HepG2 (cell line): ENCODE measurements at regions not wholly inside any gene's neighbourhood (a gene's known extent, or its start where the extent isn't known, plus 50 kb on each side); places are given as distances from the start of the nearest gene placed in this dataset.

ENCODE experiments used
- ATAC-seq: fragments of 200-7000 bp; cut with Tn5 transposase; 3 replicates; pipeline ENCODE4 v1.9.1; 2020; ENCODE audit warnings: mild to moderate bottlenecking, moderate library complexity
- BruUV-seq: library from RNA; stranded (reverse); fragments of 400-500 nt; replicated peaks from 2 replicates; lab custom pipeline; 2021; lab: Mats Ljungman, UMichigan
- CTCF ChIA-PET: fragments of 300-600 bp; formaldehyde crosslinking; extraction: SDS; loops from one replicate; lab custom pipeline; 2021; ENCODE audit warnings: low total read pairs, inconsistent platforms, low intra/inter-chr PET ratio; lab: Yijun Ruan, JAX
- POLR2A ChIA-PET: fragments of 350-600 bp; sonication (Branson Sonifier 250); formaldehyde crosslinking; loops from one replicate; lab custom pipeline; 2020; ENCODE audit warnings: antibody characterized with exemption, inconsistent platforms; lab: Yijun Ruan, JAX
- DNase-seq: peaks from one replicate; pipeline ENCODE4 v3.0.0-alpha.2; 2015; ENCODE audit warnings: low spot score
- FAIRE-seq: peaks from 3 replicates; lab custom pipeline; 2011; peaks lifted over from hg19 to GRCh38; lab: Jason Lieb, UNC
- H2AFZ ChIP-seq: one replicate; pipeline ENCODE4 v1.6.1; 2011; ENCODE audit warnings: low read length, inconsistent platforms
- H3K27ac ChIP-seq: fragments of 300-600 bp; 3 replicates; pipeline ENCODE4 v1.8.0; 2011; ENCODE audit warnings: mixed run types, mild to moderate bottlenecking, mixed read lengths, low read length, inconsistent platforms; ENCODE audit not compliant: insufficient read depth; ENCODE audit errors: extremely low read length
- H3K27me3 ChIP-seq, 2 experiments: fragments of 200-600 bp in 1 of 2; 2 replicates in 1 of 2; 3 replicates in 1 of 2; pipeline versions ENCODE4 v1.6.0 to v1.8.0; 2011; ENCODE audit warnings: low read length in 2 of 2, mild to moderate bottlenecking in 2 of 2, moderate library complexity in 2 of 2, inconsistent platforms in 1 of 2; ENCODE audit not compliant: insufficient read depth in 2 of 2, control insufficient read depth in 1 of 2
- H3K36me3 ChIP-seq, 2 experiments: fragments of 200-600 bp in 1 of 2; replicated peaks in 1 of 2; 2 replicates in 1 of 2; 3 replicates in 1 of 2; pipeline versions ENCODE4 v1.5.1 to v1.8.0; 2011; ENCODE audit warnings: low read length in 2 of 2, inconsistent platforms in 1 of 2; ENCODE audit not compliant: insufficient read depth in 2 of 2, control insufficient read depth in 1 of 2
- H3K4me1 ChIP-seq: 2 replicates; pipeline ENCODE4 v1.5.1; 2012; ENCODE audit warnings: low read length, inconsistent platforms; ENCODE audit not compliant: insufficient read depth
- H3K4me2 ChIP-seq: 2 replicates; pipeline ENCODE4 v1.6.0; 2011; ENCODE audit warnings: low read depth, low read length, inconsistent platforms
- H3K4me3 ChIP-seq, 3 experiments: fragments of 200-600 bp in 1 of 3; sonication (generic), shearing (Covaris generic) in 1 of 3; replicated peaks in 1 of 3; 2 replicates each; pipeline ENCODE4 v1.5.1; 2011 to 2016; ENCODE audit warnings: low read length in 3 of 3, inconsistent platforms in 2 of 3, low read depth in 2 of 3, mild to moderate bottlenecking in 2 of 3, control low read depth in 1 of 3, mixed read lengths in 1 of 3; ENCODE audit not compliant: insufficient read depth in 1 of 3
- H3K79me2 ChIP-seq: one replicate; pipeline ENCODE4 v1.6.1; 2011; ENCODE audit warnings: low read length, inconsistent platforms; ENCODE audit not compliant: insufficient read depth
- H3K9ac ChIP-seq: 2 replicates; pipeline ENCODE4 v1.6.0; 2011; ENCODE audit warnings: mild to moderate bottlenecking, low read depth, low read length, inconsistent platforms; ENCODE audit not compliant: insufficient read depth
- H3K9me3 ChIP-seq: 2 replicates; pipeline ENCODE4 v1.5.1; 2012; ENCODE audit warnings: mild to moderate bottlenecking, low read length
- H4K20me1 ChIP-seq: 2 replicates; pipeline ENCODE4 v1.6.0; 2011; ENCODE audit warnings: inconsistent platforms, mild to moderate bottlenecking, low read length, moderate library complexity; ENCODE audit not compliant: insufficient read depth
- MBD4 ChIP-seq: IDR thresholded peaks from 2 replicates; pipeline ENCODE4 v1.6.1; 2012; ENCODE audit warnings: low read length, inconsistent platforms, borderline replicate concordance
- NFE2L2 ChIP-seq: fragments of 150-350 bp; IDR thresholded peaks from 2 replicates; pipeline ENCODE4 v1.6.1; 2014; ENCODE audit warnings: low read length
- RFX3 ChIP-seq: IDR thresholded peaks from 2 replicates; pipeline ENCODE4 v1.6.1; 2016; ENCODE audit warnings: missing biosample characterization, missing genetic modification reagents
- SAP130 ChIP-seq: IDR thresholded peaks from 2 replicates; pipeline ENCODE4 v1.6.1; 2016; ENCODE audit warnings: low read depth
- SP5 ChIP-seq: IDR thresholded peaks from 2 replicates; pipeline ENCODE4 v1.6.1; 2016; ENCODE audit warnings: low read depth, borderline replicate concordance
- YEATS2 ChIP-seq: sonication (generic); formaldehyde crosslinking; IDR thresholded peaks from 2 replicates; pipeline ENCODE4 v1.4.0; 2020; ENCODE audit warnings: missing genetic modification reagents, borderline replicate concordance
- ZC3H13 ChIP-seq: sonication (generic); formaldehyde crosslinking; IDR thresholded peaks from 2 replicates; pipeline ENCODE4 v1.8.1; 2023; ENCODE audit warnings: mild to moderate bottlenecking, missing genetic modification reagents, moderate library complexity
- ZNF136 ChIP-seq: sonication (generic); formaldehyde crosslinking; IDR thresholded peaks from 2 replicates; pipeline ENCODE4 v1.8.1; 2022; ENCODE audit warnings: low read depth, mild to moderate bottlenecking, moderate library complexity, missing genetic modification reagents
- ZNF205 ChIP-seq: IDR thresholded peaks from 2 replicates; pipeline ENCODE4 v1.6.1; 2018; ENCODE audit warnings: missing biosample characterization, missing genetic modification reagents
- ZNF503 ChIP-seq: sonication (generic); formaldehyde crosslinking; IDR thresholded peaks from 2 replicates; pipeline ENCODE4 v1.4.0; 2020; ENCODE audit warnings: missing genetic modification reagents
- ZNF780A ChIP-seq: sonication (generic); formaldehyde crosslinking; IDR thresholded peaks from 2 replicates; pipeline ENCODE4 v1.8.0; 2022; ENCODE audit warnings: mild to moderate bottlenecking, missing genetic modification reagents, moderate library complexity
- WGBS: methylation state at CpG from one replicate; pipeline ENCODE4 v1.1.6; 2017; ENCODE audit warnings: low lambda C conversion rate; 5-methylcytosine and 5-hydroxymethylcytosine counted together
- in situ Hi-C: cut with HindIII; loops from 2 replicates; pipeline ENCODE4 v1.10.0; 2017; ENCODE audit warnings: low pct_unique_long_range_greater_than_20kb; ENCODE audit not compliant: extremely low pct_ligation_motif_present
- intact Hi-C: fragments of 100-400 bp; cut with micrococcal nuclease; formaldehyde crosslinking; loops from one replicate; pipeline ENCODE4 v1.10.0; 2022; ENCODE audit not compliant: unreplicated experiment
- TF ChIP-seq, protein P1 (sequence below), 2 experiments: fragments of 450-650 bp in 1 of 2; sonication (generic) in 1 of 2; formaldehyde crosslinking in 1 of 2; IDR thresholded peaks; 2 replicates each; pipeline versions ENCODE4 v1.6.1 to v1.8.0; 2016 to 2022; ENCODE audit warnings: antibody characterized with exemption in 1 of 2, mild to moderate bottlenecking in 1 of 2, missing genetic modification reagents in 1 of 2
- TF ChIP-seq, protein P2 (sequence below): sonication (generic); formaldehyde crosslinking; IDR thresholded peaks from 2 replicates; pipeline ENCODE4 v1.4.0; 2020; ENCODE audit warnings: missing genetic modification reagents

- TF ChIP-seq, protein P1, sequence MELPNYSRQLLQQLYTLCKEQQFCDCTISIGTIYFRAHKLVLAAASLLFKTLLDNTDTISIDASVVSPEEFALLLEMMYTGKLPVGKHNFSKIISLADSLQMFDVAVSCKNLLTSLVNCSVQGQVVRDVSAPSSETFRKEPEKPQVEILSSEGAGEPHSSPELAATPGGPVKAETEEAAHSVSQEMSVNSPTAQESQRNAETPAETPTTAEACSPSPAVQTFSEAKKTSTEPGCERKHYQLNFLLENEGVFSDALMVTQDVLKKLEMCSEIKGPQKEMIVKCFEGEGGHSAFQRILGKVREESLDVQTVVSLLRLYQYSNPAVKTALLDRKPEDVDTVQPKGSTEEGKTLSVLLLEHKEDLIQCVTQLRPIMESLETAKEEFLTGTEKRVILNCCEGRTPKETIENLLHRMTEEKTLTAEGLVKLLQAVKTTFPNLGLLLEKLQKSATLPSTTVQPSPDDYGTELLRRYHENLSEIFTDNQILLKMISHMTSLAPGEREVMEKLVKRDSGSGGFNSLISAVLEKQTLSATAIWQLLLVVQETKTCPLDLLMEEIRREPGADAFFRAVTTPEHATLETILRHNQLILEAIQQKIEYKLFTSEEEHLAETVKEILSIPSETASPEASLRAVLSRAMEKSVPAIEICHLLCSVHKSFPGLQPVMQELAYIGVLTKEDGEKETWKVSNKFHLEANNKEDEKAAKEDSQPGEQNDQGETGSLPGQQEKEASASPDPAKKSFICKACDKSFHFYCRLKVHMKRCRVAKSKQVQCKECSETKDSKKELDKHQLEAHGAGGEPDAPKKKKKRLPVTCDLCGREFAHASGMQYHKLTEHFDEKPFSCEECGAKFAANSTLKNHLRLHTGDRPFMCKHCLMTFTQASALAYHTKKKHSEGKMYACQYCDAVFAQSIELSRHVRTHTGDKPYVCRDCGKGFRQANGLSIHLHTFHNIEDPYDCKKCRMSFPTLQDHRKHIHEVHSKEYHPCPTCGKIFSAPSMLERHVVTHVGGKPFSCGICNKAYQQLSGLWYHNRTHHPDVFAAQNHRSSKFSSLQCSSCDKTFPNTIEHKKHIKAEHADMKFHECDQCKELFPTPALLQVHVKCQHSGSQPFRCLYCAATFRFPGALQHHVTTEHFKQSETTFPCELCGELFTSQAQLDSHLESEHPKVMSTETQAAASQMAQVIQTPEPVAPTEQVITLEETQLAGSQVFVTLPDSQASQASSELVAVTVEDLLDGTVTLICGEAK (IDR thresholded peaks at IDR 0.05): no peak
- TF ChIP-seq, protein P1 (CRISPR knock-in tag; IDR thresholded peaks at IDR 0.05): no peak
- TF ChIP-seq ZNF136 (CRISPR knock-in tag) (no peak), SAP130 (CRISPR knock-in tag) (no peak), ZNF780A (CRISPR knock-in tag) (no peak)
Measured at GRCh38 chr7:8322667-8323066, 60.7 kb upstream of the ICA1 start (continued).

GRCh38 chr7:8325067-8325466 lies 63.1 kb upstream of the ICA1 start:
- H3K27ac ChIP-seq: no peak overlapping the region
- no peak for DNase-seq
- ChIA-PET CTCF (no interaction called here), POLR2A (no interaction called here)
- ATAC-seq: no peak
- intact Hi-C loops: no loop called here
- no peaks in the 10 kb centered on the region for H3K9me3 ChIP-seq
- FAIRE-seq: no peak
- no peak overlapping the region for H3K9ac ChIP-seq
- H3K4me1 ChIP-seq: no peaks in the 10 kb centered on the region
- 8% methylated on average over 1 of the region's 1 CpG for WGBS
- BruUV-seq: no TSS peak
- no peak overlapping the region for H3K4me2 ChIP-seq
- no peaks in the 10 kb centered on the region for H3K27me3 ChIP-seq
- no peaks in the 10 kb centered on the region for H3K36me3 ChIP-seq
- H2AFZ ChIP-seq: no peak overlapping the region
- H3K4me3 ChIP-seq: no peak overlapping the region
- no peaks in the 10 kb centered on the region for H3K79me2 ChIP-seq
- H4K20me1 ChIP-seq: no peaks in the 10 kb centered on the region
- in situ Hi-C loops: no loop called here
- TF ChIP-seq RFX3 (CRISPR knock-in tag) (no peak), ZNF503 (no peak), NFE2L2 (no peak), YEATS2 (CRISPR knock-in tag) (no peak), ZC3H13 (CRISPR knock-in tag) (no peak), MBD4 (no peak), ZNF205 (no peak), SP5 (no peak)
- TF ChIP-seq, protein P2, sequence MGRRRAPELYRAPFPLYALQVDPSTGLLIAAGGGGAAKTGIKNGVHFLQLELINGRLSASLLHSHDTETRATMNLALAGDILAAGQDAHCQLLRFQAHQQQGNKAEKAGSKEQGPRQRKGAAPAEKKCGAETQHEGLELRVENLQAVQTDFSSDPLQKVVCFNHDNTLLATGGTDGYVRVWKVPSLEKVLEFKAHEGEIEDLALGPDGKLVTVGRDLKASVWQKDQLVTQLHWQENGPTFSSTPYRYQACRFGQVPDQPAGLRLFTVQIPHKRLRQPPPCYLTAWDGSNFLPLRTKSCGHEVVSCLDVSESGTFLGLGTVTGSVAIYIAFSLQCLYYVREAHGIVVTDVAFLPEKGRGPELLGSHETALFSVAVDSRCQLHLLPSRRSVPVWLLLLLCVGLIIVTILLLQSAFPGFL: no peak
